Chondrocyte (in vitro differentiated cells): ENCODE measurements at regions not wholly inside any gene's neighbourhood (a gene's known extent, or its start where the extent isn't known, plus 50 kb on each side); places are given as distances from the start of the nearest gene placed in this dataset.

ENCODE experiments used
- DNase-seq: peaks from one replicate; pipeline ENCODE4 v3.0.0; 2021; ENCODE audit warnings: mixed read lengths, low spot score
- H3K27ac Mint-ChIP-seq: one replicate; pipeline ENCODE4 v1.8.0; 2021; ENCODE audit warnings: mild to moderate bottlenecking, moderate library complexity, mixed read lengths; ENCODE audit not compliant: unreplicated experiment
- H3K27me3 Mint-ChIP-seq: 2 replicates; pipeline ENCODE4 v1.8.0; 2021; ENCODE audit warnings: low read depth, mixed read lengths
- H3K36me3 Mint-ChIP-seq: 2 replicates; pipeline ENCODE4 v1.8.0; 2021; ENCODE audit warnings: low read depth, mixed read lengths
- H3K4me1 Mint-ChIP-seq: 2 replicates; pipeline ENCODE4 v1.8.0; 2021; ENCODE audit warnings: low read depth, mild to moderate bottlenecking, mixed read lengths
- H3K4me3 Mint-ChIP-seq: one replicate; pipeline ENCODE4 v1.8.0; 2021; ENCODE audit warnings: mild to moderate bottlenecking, moderate library complexity, mixed read lengths; ENCODE audit not compliant: unreplicated experiment
- H3K9me3 Mint-ChIP-seq: 2 replicates; pipeline ENCODE4 v1.8.0; 2021; ENCODE audit warnings: low read depth, mixed read lengths
- CTCF ChIP-seq: fragments of 200-600 bp; sonication (generic); IDR thresholded peaks from 2 replicates; pipeline ENCODE4 v1.5.0; 2021; ENCODE audit warnings: antibody characterized with exemption, mild to moderate bottlenecking, moderate library complexity

GRCh38 chr22:27062910-27063309, 405.5 kb downstream of the MIAT start:
- Mint-ChIP-seq H3K4me3 (no peak overlapping the region), H3K9me3 (no peaks in the 10 kb centered on the region), H3K4me1 (peaks cover 7% of the 10 kb centered on the region), H3K27ac (no peak overlapping the region), H3K36me3 (no peaks in the 10 kb centered on the region), H3K27me3 (no peaks in the 10 kb centered on the region)
- no peak for DNase-seq
- no peak for TF ChIP-seq CTCF

GRCh38 chr22:27063406-27063805, 406.0 kb downstream of the MIAT start:
- H3K4me3 Mint-ChIP-seq: no peak overlapping the region
- no peak for TF ChIP-seq CTCF
- no peaks in the 10 kb centered on the region for H3K9me3 Mint-ChIP-seq
- peaks cover 7% of the 10 kb centered on the region for H3K4me1 Mint-ChIP-seq
- no peaks in the 10 kb centered on the region for H3K36me3 Mint-ChIP-seq
- H3K27me3 Mint-ChIP-seq: no peaks in the 10 kb centered on the region
- no peak overlapping the region for H3K27ac Mint-ChIP-seq
- DNase-seq: no peak

GRCh38 chr22:27063841-27064240, 406.5 kb downstream of the MIAT start:
- H3K4me1 Mint-ChIP-seq: peaks cover 7% of the 10 kb centered on the region
- no peak overlapping the region for H3K4me3 Mint-ChIP-seq
- no peak overlapping the region for H3K27ac Mint-ChIP-seq
- TF ChIP-seq CTCF: no peak
- no peaks in the 10 kb centered on the region for H3K27me3 Mint-ChIP-seq
- no peaks in the 10 kb centered on the region for H3K9me3 Mint-ChIP-seq
- no peaks in the 10 kb centered on the region for H3K36me3 Mint-ChIP-seq
- DNase-seq: no peak

GRCh38 chr22:27064386-27064785, 407.0 kb downstream of the MIAT start:
- no peaks in the 10 kb centered on the region for H3K27me3 Mint-ChIP-seq
- H3K9me3 Mint-ChIP-seq: no peaks in the 10 kb centered on the region
- no peak for TF ChIP-seq CTCF
- no peaks in the 10 kb centered on the region for H3K36me3 Mint-ChIP-seq
- peaks cover 7% of the 10 kb centered on the region for H3K4me1 Mint-ChIP-seq
- H3K27ac Mint-ChIP-seq: no peak overlapping the region
- no peak for DNase-seq
- H3K4me3 Mint-ChIP-seq: no peak overlapping the region

GRCh38 chr22:27065279-27065678, 407.9 kb downstream of the MIAT start:
- no peak overlapping the region for H3K27ac Mint-ChIP-seq

More at GRCh38 chr22:27065279-27065678, 407.9 kb downstream of the MIAT start:
- peaks cover 7% of the 10 kb centered on the region for H3K4me1 Mint-ChIP-seq
- no peak for TF ChIP-seq CTCF
- no peaks in the 10 kb centered on the region for H3K9me3 Mint-ChIP-seq
- H3K4me3 Mint-ChIP-seq: no peak overlapping the region
- H3K27me3 Mint-ChIP-seq: no peaks in the 10 kb centered on the region
- H3K36me3 Mint-ChIP-seq: no peaks in the 10 kb centered on the region
- DNase-seq: no peak
